A549 (cell line): ENCODE measurements at regions not wholly inside any gene's neighbourhood (a gene's known extent, or its start where the extent isn't known, plus 50 kb on each side); places are given as distances from the start of the nearest gene placed in this dataset.

Source experiments
- ATAC-seq, 2 experiments: fragments of 200-7000 bp in 1 of 2; fragments of >200 bp in 1 of 2; cut with Nextera tagmentation in 1 of 2; cut with Tn5 transposase in 1 of 2; 3 replicates each; pipeline versions ENCODE4 v1.8.0 to v1.9.1; 2018 to 2020; ENCODE audit warnings: mild to moderate bottlenecking in 1 of 2, moderate library complexity in 1 of 2
- CTCF ChIA-PET: fragments of 300-600 bp; sonication (Branson Sonifier 250); formaldehyde crosslinking; extraction: SDS; loops from one replicate; lab custom pipeline; 2021; ENCODE audit warnings: antibody characterized with exemption, inconsistent platforms; lab: Yijun Ruan, JAX
- POLR2A ChIA-PET: fragments of 350-600 bp; formaldehyde crosslinking; extraction: SDS; loops from one replicate; lab custom pipeline; 2021; ENCODE audit warnings: antibody characterized with exemption, inconsistent platforms; lab: Yijun Ruan, JAX
- DNase-seq, 2 experiments: peaks; one replicate each; pipeline versions ENCODE4 v3.0.0 to v3.0.0-alpha.2; 2011 to 2016; ENCODE audit warnings: low read depth in 1 of 2, low spot score in 1 of 2
- FAIRE-seq: peaks from 2 replicates; lab custom pipeline; 2011; peaks lifted over from hg19 to GRCh38; lab: Jason Lieb, UNC
- H3K27ac ChIP-seq, 2 experiments: fragments of >200 bp; sonication (Bioruptor Twin); formaldehyde crosslinking; 3 replicates each; pipeline ENCODE4 v1.5.1; 2016 to 2017
- H3K4me1 ChIP-seq: fragments of >200 bp; sonication (Bioruptor Twin); formaldehyde crosslinking; 3 replicates; pipeline ENCODE4 v1.6.1; 2016
- H3K4me2 ChIP-seq: fragments of >200 bp; sonication (Bioruptor Twin); formaldehyde crosslinking; 3 replicates; pipeline ENCODE4 v1.6.1; 2016
- H3K4me3 ChIP-seq: fragments of >200 bp; sonication (Bioruptor Twin); formaldehyde crosslinking; 3 replicates; pipeline ENCODE4 v1.5.1; 2016
- H3K9me3 ChIP-seq: fragments of >200 bp; sonication (Bioruptor Twin); formaldehyde crosslinking; 3 replicates; pipeline ENCODE4 v1.6.1; 2016
- ATOH8 ChIP-seq: fragments of 250-450 bp; sonication (Bioruptor Pico); IDR thresholded peaks from 2 replicates; pipeline ENCODE4 v1.5.0; 2020; ENCODE audit warnings: low read depth, mild to moderate bottlenecking, moderate library complexity
- BHLHE40 ChIP-seq: IDR thresholded peaks from 2 replicates; pipeline ENCODE4 v1.6.1; 2012; ENCODE audit warnings: low read depth, low read length, inconsistent platforms
- CHD4 ChIP-seq: fragments of 200-600 bp; sonication (generic); IDR thresholded peaks from 2 replicates; pipeline ENCODE4 v1.6.1; 2016; ENCODE audit warnings: antibody characterized with exemption, mild to moderate bottlenecking, borderline replicate concordance
- EHF ChIP-seq: fragments of 250-450 bp; sonication (Bioruptor Pico); IDR thresholded peaks from 2 replicates; pipeline ENCODE4 v1.5.0; 2020; ENCODE audit warnings: mild to moderate bottlenecking
- ESRRA ChIP-seq: fragments of 150-350 bp; IDR thresholded peaks from 2 replicates; pipeline ENCODE4 v1.6.1; 2014; ENCODE audit warnings: mild to moderate bottlenecking, low read length, borderline replicate concordance
- FOSB ChIP-seq: fragments of 250-450 bp; sonication (Bioruptor Pico); IDR thresholded peaks from 2 replicates; pipeline ENCODE4 v1.5.0; 2020; ENCODE audit warnings: mild to moderate bottlenecking, moderate library complexity
- FOXS1 ChIP-seq: fragments of 250-450 bp; sonication (Bioruptor Pico); IDR thresholded peaks from 2 replicates; pipeline ENCODE4 v1.5.0; 2020; ENCODE audit warnings: mild to moderate bottlenecking, moderate library complexity
- GATA3 ChIP-seq: IDR thresholded peaks from 2 replicates; pipeline ENCODE4 v1.6.1; 2012; ENCODE audit warnings: borderline replicate concordance
- HDAC2 ChIP-seq: fragments of 200-600 bp; sonication (generic); IDR thresholded peaks from 2 replicates; pipeline ENCODE4 v1.6.1; 2016
- HES2 ChIP-seq: fragments of >200 bp; sonication (Bioruptor Twin); formaldehyde crosslinking; IDR thresholded peaks from 2 replicates; pipeline ENCODE4 v1.6.1; 2016
- HEYL ChIP-seq: fragments of 250-450 bp; sonication (Bioruptor Pico); IDR thresholded peaks from 2 replicates; pipeline ENCODE4 v1.8.0; 2021; ENCODE audit warnings: mild to moderate bottlenecking, moderate library complexity
- HOXB13 ChIP-seq: fragments of 250-450 bp; sonication (Bioruptor Pico); IDR thresholded peaks from 2 replicates; pipeline ENCODE4 v1.5.0; 2020; ENCODE audit warnings: low read depth, mild to moderate bottlenecking, moderate library complexity
- HOXB5 ChIP-seq: fragments of 250-450 bp; sonication (Bioruptor Pico); IDR thresholded peaks from 2 replicates; pipeline ENCODE4 v1.5.0; 2020; ENCODE audit warnings: mild to moderate bottlenecking, moderate library complexity
- KDM1A ChIP-seq: fragments of 200-600 bp; sonication (generic); IDR thresholded peaks from 2 replicates; pipeline ENCODE4 v1.6.1; 2016; ENCODE audit warnings: low read depth, mild to moderate bottlenecking
- MAFK ChIP-seq: fragments of 450-650 bp; IDR thresholded peaks from 2 replicates; pipeline ENCODE4 v1.6.1; 2014; ENCODE audit not compliant: partially characterized antibody
- MAX ChIP-seq: IDR thresholded peaks from 2 replicates; pipeline ENCODE4 v1.6.1; 2012
- MAZ ChIP-seq: fragments of 150-350 bp; IDR thresholded peaks from 2 replicates; pipeline ENCODE4 v1.6.1; 2014; ENCODE audit warnings: antibody characterized with exemption, low read depth, low read length, borderline replicate concordance
- NFE2L2 ChIP-seq: fragments of 150-350 bp; conservative IDR thresholded peaks from 2 replicates; pipeline ENCODE4 v1.6.1; 2014; ENCODE audit warnings: low read length
- NPAS2 ChIP-seq: fragments of 250-450 bp; sonication (Bioruptor Pico); IDR thresholded peaks from 2 replicates; pipeline ENCODE4 v1.8.0; 2022; ENCODE audit warnings: mild to moderate bottlenecking, moderate library complexity, borderline replicate concordance
- POLR2AphosphoS2 ChIP-seq: conservative IDR thresholded peaks from 2 replicates; pipeline ENCODE4 v1.6.1; 2012; ENCODE audit warnings: low read length, improper control_type of control experiment, inconsistent platforms
- RAD21 ChIP-seq, 2 experiments: fragments of >200 bp in 1 of 2; sonication (Bioruptor Twin) in 1 of 2; formaldehyde crosslinking in 1 of 2; IDR thresholded peaks in 1 of 2; conservative IDR thresholded peaks in 1 of 2; 2 replicates in 1 of 2; 3 replicates in 1 of 2; pipeline ENCODE4 v1.6.1; 2012 to 2018; ENCODE audit warnings: inconsistent platforms in 1 of 2
- RARB ChIP-seq: fragments of 250-450 bp; sonication (Bioruptor Pico); IDR thresholded peaks from 2 replicates; pipeline ENCODE4 v1.8.0; 2021; ENCODE audit warnings: mild to moderate bottlenecking, moderate library complexity
- RCOR1 ChIP-seq: fragments of 150-350 bp; IDR thresholded peaks from 2 replicates; pipeline ENCODE4 v1.6.1; 2014; ENCODE audit warnings: antibody characterized with exemption, low read length, low read depth
- REST ChIP-seq: fragments of 200-600 bp; sonication (generic); IDR thresholded peaks from 2 replicates; pipeline ENCODE4 v1.6.1; 2016; ENCODE audit warnings: antibody characterized with exemption, mild to moderate bottlenecking, moderate library complexity
- RFX5 ChIP-seq: fragments of 450-650 bp; IDR thresholded peaks from 2 replicates; pipeline ENCODE4 v1.7.1; 2014; ENCODE audit warnings: antibody characterized with exemption, mild to moderate bottlenecking, moderate library complexity
- SREBF2 ChIP-seq: fragments of 450-650 bp; IDR thresholded peaks from 2 replicates; pipeline ENCODE4 v1.6.1; 2014; ENCODE audit warnings: mild to moderate bottlenecking, moderate library complexity
- TFCP2L1 ChIP-seq: fragments of 250-450 bp; sonication (Bioruptor Pico); IDR thresholded peaks from 2 replicates; pipeline ENCODE4 v1.5.0; 2021; ENCODE audit warnings: mild to moderate bottlenecking
- ZC3H11A ChIP-seq: fragments of 450-650 bp; IDR thresholded peaks from 2 replicates; pipeline ENCODE4 v1.6.1; 2014; ENCODE audit warnings: antibody characterized with exemption, mild to moderate bottlenecking
- ZFP36 ChIP-seq: fragments of 450-650 bp; IDR thresholded peaks from 2 replicates; pipeline ENCODE4 v1.6.1; 2014; ENCODE audit warnings: borderline replicate concordance; ENCODE audit not compliant: partially characterized antibody
- ZNF302 ChIP-seq: fragments of 250-450 bp; sonication (Bioruptor Pico); IDR thresholded peaks from 2 replicates; pipeline ENCODE4 v1.9.0; 2021; ENCODE audit warnings: inconsistent platforms, mild to moderate bottlenecking, moderate library complexity
- ZSCAN20 ChIP-seq: fragments of 250-450 bp; sonication (Bioruptor Pico); IDR thresholded peaks from 2 replicates; pipeline ENCODE4 v1.8.0; 2022; ENCODE audit warnings: mild to moderate bottlenecking, moderate library complexity
- WGBS: methylation state at CpG from one replicate; pipeline ENCODE4 v1.1.6; 2017; ENCODE audit errors: missing lambda C conversion rate; 5-methylcytosine and 5-hydroxymethylcytosine counted together

- Histone ChIP-seq H3K27ac (no peak overlapping the region), H3K4me3 (no peak overlapping the region), H3K4me1 (no peaks in the 10 kb centered on the region), H3K9me3 (no peaks in the 10 kb centered on the region), H3K4me2 (no peak overlapping the region)
- ChIA-PET POLR2A (no interaction called here), CTCF (interaction anchor here (0.6 to 0.7 kb wide), 3 partner anchors 157 to 186 kb away, joined by 3 read pairs; no protein-coding TSS in a partner anchor)
- ATAC-seq (no peak), DNase-seq (no peak), FAIRE-seq (no peak)
- WGBS = 96% methylated on average over 3 of the region's 3 CpGs
- no peak for TF ChIP-seq HES2
- TF ChIP-seq RCOR1 = no peak
- TF ChIP-seq NPAS2 (CRISPR knock-in tag) = no peak
- no peak for TF ChIP-seq TFCP2L1 (CRISPR knock-in tag)
- TF ChIP-seq HEYL = no peak
- no peak for TF ChIP-seq MAFK
- no peak for TF ChIP-seq FOXS1
- TF ChIP-seq HOXB13 (CRISPR knock-in tag) = no peak
- TF ChIP-seq RARB (CRISPR knock-in tag) = no peak
- TF ChIP-seq BHLHE40 = no peak
- no peak for TF ChIP-seq ZFP36
- no peak for TF ChIP-seq RFX5
- TF ChIP-seq FOSB (CRISPR knock-in tag) = no peak
- TF ChIP-seq ESRRA = no peak
Measured at GRCh38 chr15:62544446-62544845, 379.4 kb upstream of the C2CD4B start.

- ATAC-seq = no peak
- 78% methylated on average over 4 of the region's 4 CpGs for WGBS
- no peak for FAIRE-seq
Measured at GRCh38 chr15:62545467-62546227, 380.6 kb upstream of the C2CD4B start.

GRCh38 chr15:62546628-62547027 is 381.5 kb upstream of the C2CD4B start:
- H3K27ac ChIP-seq = no peak overlapping the region
- no peak for FAIRE-seq
- ChIA-PET POLR2A (no interaction called here), CTCF (interaction anchor here (1.2 kb wide), 1 partner anchor 104 kb away, joined by 3 read pairs; no protein-coding TSS in a partner anchor)
- no peaks in the 10 kb centered on the region for H3K9me3 ChIP-seq
- no peak overlapping the region for H3K4me2 ChIP-seq
- no peak for DNase-seq
- 88% methylated on average over 4 of the region's 4 CpGs for WGBS
- no peak for ATAC-seq
- H3K4me1 ChIP-seq = no peaks in the 10 kb centered on the region
- H3K4me3 ChIP-seq = no peak overlapping the region
- no peak for TF ChIP-seq ZSCAN20 (CRISPR knock-in tag)
- no peak for TF ChIP-seq HOXB5 (CRISPR knock-in tag)
- no peak for TF ChIP-seq ZC3H11A
- TF ChIP-seq HEYL = no peak
- no peak for TF ChIP-seq KDM1A
- TF ChIP-seq CHD4 = no peak
- no peak for TF ChIP-seq ZFP36
- no peak for TF ChIP-seq REST
- TF ChIP-seq MAX = no peak
- TF ChIP-seq BHLHE40 = no peak
- no peak for TF ChIP-seq SREBF2
- TF ChIP-seq ATOH8 (CRISPR knock-in tag) = no peak
- no peak for TF ChIP-seq EHF (CRISPR knock-in tag)
- no peak for TF ChIP-seq GATA3
- no peak for TF ChIP-seq RCOR1
- no peak for TF ChIP-seq TFCP2L1 (CRISPR knock-in tag)
- no peak for TF ChIP-seq MAFK
- no peak for TF ChIP-seq HDAC2
- no peak for TF ChIP-seq RAD21 (conservative IDR thresholded peaks at IDR 0.05 in 1 of 2, IDR thresholded peaks at IDR 0.05 in 1 of 2)

More at GRCh38 chr15:62545467-62546227, 380.6 kb upstream of the C2CD4B start:
- Histone ChIP-seq H3K27ac (no peak overlapping the region), H3K4me1 (no peaks in the 10 kb centered on the region), H3K4me2 (no peak overlapping the region), H3K4me3 (no peak overlapping the region), H3K9me3 (no peaks in the 10 kb centered on the region)
- no peak for DNase-seq
- CTCF ChIA-PET = no interaction called here
- POLR2A ChIA-PET = no interaction called here
- TF ChIP-seq CHD4 = no peak
- no peak for TF ChIP-seq MAZ
- no peak for TF ChIP-seq POLR2AphosphoS2
- no peak for TF ChIP-seq ZNF302
- TF ChIP-seq MAFK = no peak
- no peak for TF ChIP-seq NFE2L2
